ENCODE measurements at regions not wholly inside any gene's neighbourhood (a gene's known extent, or its start where the extent isn't known, plus 50 kb on each side); places are given as distances from the start of the nearest gene placed in this dataset.

DNA sequence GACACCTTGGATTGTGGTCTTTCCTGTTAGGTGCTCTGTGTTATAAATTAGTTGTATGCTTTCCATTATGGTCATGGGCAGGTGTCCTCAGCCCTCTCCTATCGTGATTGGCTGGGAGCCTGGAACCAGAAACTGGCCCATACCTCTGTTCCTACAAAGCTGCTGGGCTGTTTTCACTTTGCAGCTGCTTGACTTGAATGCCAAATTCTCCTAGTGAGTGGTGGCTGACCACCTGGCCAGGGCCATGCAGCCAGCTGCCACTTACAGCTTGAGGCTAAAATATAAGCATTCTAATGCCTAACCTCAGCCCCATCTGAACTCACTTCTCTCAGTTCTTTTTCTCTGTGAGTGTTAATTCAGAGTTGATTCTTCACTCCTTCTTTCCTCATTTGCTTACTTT, 239.3 kb upstream of the GBE1 start:
- TF ChIP-seq, protein P1, sequence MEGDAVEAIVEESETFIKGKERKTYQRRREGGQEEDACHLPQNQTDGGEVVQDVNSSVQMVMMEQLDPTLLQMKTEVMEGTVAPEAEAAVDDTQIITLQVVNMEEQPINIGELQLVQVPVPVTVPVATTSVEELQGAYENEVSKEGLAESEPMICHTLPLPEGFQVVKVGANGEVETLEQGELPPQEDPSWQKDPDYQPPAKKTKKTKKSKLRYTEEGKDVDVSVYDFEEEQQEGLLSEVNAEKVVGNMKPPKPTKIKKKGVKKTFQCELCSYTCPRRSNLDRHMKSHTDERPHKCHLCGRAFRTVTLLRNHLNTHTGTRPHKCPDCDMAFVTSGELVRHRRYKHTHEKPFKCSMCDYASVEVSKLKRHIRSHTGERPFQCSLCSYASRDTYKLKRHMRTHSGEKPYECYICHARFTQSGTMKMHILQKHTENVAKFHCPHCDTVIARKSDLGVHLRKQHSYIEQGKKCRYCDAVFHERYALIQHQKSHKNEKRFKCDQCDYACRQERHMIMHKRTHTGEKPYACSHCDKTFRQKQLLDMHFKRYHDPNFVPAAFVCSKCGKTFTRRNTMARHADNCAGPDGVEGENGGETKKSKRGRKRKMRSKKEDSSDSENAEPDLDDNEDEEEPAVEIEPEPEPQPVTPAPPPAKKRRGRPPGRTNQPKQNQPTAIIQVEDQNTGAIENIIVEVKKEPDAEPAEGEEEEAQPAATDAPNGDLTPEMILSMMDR (IDR thresholded peaks at IDR 0.05), result no peak
- TF ChIP-seq POLR2AphosphoS5 (IDR thresholded peaks at IDR 0.05), result no peak
- no peak for TF ChIP-seq EP300 (IDR thresholded peaks at IDR 0.05)
- no peak for TF ChIP-seq POLR2A (IDR thresholded peaks at IDR 0.05)
- peaks cover 0 to 4% (median 0%) of the 10 kb centered on the region in 4 donors for H3K4me1 ChIP-seq
- H3K9me3 ChIP-seq, result no peaks in the 10 kb centered on the region
- ATAC-seq (ENCODE audit: low FRiP score in 2 of 2) (no peak), DNase-seq (no peak)
- 83 to 89% methylated on average over 1 of the region's 1 CpG for WGBS, 2 donors
- H3K36me3 ChIP-seq, result no peaks in the 10 kb centered on the region
- no peak overlapping the region for H3K4me3 ChIP-seq
- no peak overlapping the region for H3K27ac ChIP-seq
- no peaks in the 10 kb centered on the region for H3K27me3 ChIP-seq

DNA sequence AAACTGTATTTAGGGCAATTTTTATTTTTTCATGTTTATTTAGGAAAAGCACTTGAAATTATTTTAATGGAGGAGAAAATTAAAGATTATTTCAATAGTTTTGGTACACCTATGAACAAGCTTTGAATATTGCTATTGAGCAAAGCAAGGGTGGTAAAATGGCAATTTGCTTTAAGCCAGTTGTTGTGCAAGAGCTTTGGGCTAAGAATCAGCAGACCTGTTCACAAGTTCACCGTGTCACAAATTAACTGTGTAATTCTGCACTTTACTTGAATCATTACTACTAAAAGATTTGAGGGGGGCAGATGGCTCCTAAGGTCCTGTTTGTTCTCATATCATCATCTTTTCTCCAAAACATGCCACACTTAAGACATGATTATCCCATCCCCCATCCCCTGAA, 238.9 kb upstream of the GBE1 start:
- TF ChIP-seq, protein P1 (IDR thresholded peaks at IDR 0.05), result no peak
- TF ChIP-seq EP300 (IDR thresholded peaks at IDR 0.05) (no peak), POLR2A (IDR thresholded peaks at IDR 0.05) (no peak), POLR2AphosphoS5 (IDR thresholded peaks at IDR 0.05) (no peak)
- no peak overlapping the region for H3K27ac ChIP-seq
- WGBS, 2 donors, result 85 to 91% methylated on average over 1 of the region's 1 CpG
- peaks cover 0 to 4% (median 0%) of the 10 kb centered on the region in 4 donors for H3K4me1 ChIP-seq
- no peaks in the 10 kb centered on the region for H3K36me3 ChIP-seq
- DNase-seq (no peak), ATAC-seq (ENCODE audit: low FRiP score in 2 of 2) (no peak)
- H3K4me3 ChIP-seq, result no peak overlapping the region
- H3K27me3 ChIP-seq, result no peaks in the 10 kb centered on the region
- no peaks in the 10 kb centered on the region for H3K9me3 ChIP-seq

DNA sequence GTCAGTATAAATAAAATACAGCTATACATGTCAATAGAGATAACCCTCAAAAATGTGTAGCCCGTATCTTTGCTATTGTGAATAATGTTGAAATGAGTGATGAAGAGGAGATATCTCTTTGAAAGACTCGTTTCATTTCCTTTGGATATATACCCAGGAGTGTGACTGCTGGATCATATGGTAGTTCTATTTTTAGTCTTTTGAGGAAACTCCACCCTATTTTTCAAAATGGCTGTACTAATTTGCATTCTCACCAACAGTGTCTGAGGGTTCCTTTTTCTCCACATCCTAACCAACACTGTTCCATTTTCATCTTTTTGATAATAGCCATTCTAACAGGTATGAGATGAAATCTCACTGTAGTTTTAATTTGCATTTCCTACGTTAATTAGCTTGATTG, 237.5 kb upstream of the GBE1 start:
- WGBS, 2 donors, result 66 to 71% methylated on average over 3 of the region's 3 CpGs
- ATAC-seq (ENCODE audit: low FRiP score in 2 of 2) (no peak), DNase-seq (no peak)
- Histone ChIP-seq H3K4me3 (no peak overlapping the region), H3K4me1 (peaks cover 0 to 4% (median 0%) of the 10 kb centered on the region in 4 donors), H3K9me3 (no peaks in the 10 kb centered on the region), H3K27ac (no peak overlapping the region), H3K27me3 (no peaks in the 10 kb centered on the region), H3K36me3 (no peaks in the 10 kb centered on the region)
- no peak for TF ChIP-seq POLR2AphosphoS5 (IDR thresholded peaks at IDR 0.05)

DNA sequence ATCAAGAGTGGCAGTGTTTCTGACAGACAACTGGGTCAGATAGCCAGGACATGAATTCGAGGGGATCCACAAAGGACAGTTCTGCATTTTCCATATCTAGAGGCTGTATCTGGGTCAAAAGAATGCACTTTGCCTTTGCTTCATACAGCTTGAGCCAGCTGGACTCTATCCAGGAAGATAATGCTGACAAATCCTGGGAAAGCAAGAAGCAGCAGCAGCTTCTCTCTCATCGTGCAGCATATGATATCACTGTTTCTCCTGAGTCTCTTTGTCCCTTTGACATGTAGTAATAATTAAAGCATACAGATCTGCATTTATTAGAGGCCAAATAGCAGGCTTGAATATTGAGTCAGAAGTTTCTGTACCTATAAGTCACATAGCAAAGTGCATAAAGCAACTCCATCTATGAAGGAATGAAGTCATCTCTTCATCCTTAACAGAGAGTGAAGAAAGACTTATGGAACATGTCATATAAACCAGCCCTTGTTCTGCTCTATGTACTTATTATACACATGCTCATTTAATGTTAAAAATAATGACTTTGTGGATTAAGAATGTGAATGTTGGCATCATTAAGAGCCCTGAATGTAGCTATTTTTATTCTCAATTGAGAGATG, 236.8 kb upstream of the GBE1 start:
- no peak for TF ChIP-seq EP300 (IDR thresholded peaks at IDR 0.05)
- TF ChIP-seq POLR2AphosphoS5 (IDR thresholded peaks at IDR 0.05), result no peak
- TF ChIP-seq, protein P1 (IDR thresholded peaks at IDR 0.05), result no peak
- TF ChIP-seq POLR2A (IDR thresholded peaks at IDR 0.05), result no peak
- no peak for DNase-seq
- ATAC-seq (ENCODE audit: low FRiP score in 2 of 2), result no peak
- Histone ChIP-seq H3K4me3 (no peak overlapping the region), H3K36me3 (no peaks in the 10 kb centered on the region), H3K4me1 (peaks cover 0 to 4% (median 0%) of the 10 kb centered on the region in 4 donors), H3K27me3 (no peaks in the 10 kb centered on the region), H3K9me3 (no peaks in the 10 kb centered on the region), H3K27ac (no peak overlapping the region)
- WGBS, 2 donors, result 21 to 30% methylated on average over 2 of the region's 2 CpGs

DNA sequence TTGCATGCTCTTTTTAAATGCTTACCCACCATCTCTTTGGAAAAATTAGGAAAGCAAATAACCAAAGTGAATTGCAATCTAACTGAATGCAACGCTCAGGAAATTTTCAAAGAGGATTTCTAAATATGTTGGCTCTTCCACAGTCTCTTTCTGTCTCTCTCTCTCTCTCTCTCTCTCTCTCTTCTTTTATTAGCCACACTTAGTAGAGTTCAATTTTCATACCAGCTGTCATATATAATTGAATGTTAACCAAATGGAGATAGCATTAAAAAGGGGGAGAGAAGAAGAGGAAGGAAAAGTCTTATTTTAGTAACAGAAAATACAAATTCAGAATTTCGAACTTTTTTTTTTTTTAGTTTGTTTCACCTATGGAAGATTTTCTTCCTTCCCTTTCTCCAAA, 235.9 kb upstream of the GBE1 start:
- ATAC-seq (ENCODE audit: low FRiP score in 2 of 2) (no peak), DNase-seq (no peak)
- Histone ChIP-seq H3K4me1 (peaks cover 0 to 4% (median 0%) of the 10 kb centered on the region in 4 donors), H3K36me3 (no peaks in the 10 kb centered on the region), H3K27ac (no peak overlapping the region), H3K9me3 (no peaks in the 10 kb centered on the region), H3K4me3 (no peak overlapping the region), H3K27me3 (no peaks in the 10 kb centered on the region)
- no peak for TF ChIP-seq EP300 (IDR thresholded peaks at IDR 0.05)
- 68 to 72% methylated on average over 2 of the region's 2 CpGs for WGBS, 2 donors

DNA sequence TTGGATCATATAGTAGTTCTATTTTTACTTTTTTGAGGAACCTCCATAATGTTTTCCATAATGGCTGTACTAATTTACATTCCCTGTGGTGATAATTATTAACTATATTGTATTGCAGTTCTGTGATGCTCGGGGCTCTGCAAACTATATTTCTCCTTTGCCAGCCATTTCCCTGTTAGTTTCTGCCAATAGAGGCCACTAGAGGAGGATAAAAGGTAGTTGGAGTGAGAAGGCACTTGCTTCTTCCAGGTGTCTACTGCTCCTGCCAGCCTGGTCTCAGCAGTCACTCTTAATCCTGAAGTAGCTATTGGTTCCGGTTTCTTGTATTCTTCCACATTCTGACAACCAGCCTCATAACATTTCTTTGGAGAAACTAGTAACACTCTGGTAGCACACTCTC, 233.9 kb upstream of the GBE1 start:
- TF ChIP-seq EP300 (IDR thresholded peaks at IDR 0.05), result no peak
- TF ChIP-seq, protein P1 (IDR thresholded peaks at IDR 0.05), result no peak
- TF ChIP-seq POLR2A (IDR thresholded peaks at IDR 0.05), result no peak
- TF ChIP-seq POLR2AphosphoS5 (IDR thresholded peaks at IDR 0.05), result no peak
- Histone ChIP-seq H3K9me3 (no peaks in the 10 kb centered on the region), H3K4me3 (no peak overlapping the region), H3K27ac (no peak overlapping the region), H3K36me3 (no peaks in the 10 kb centered on the region), H3K27me3 (no peaks in the 10 kb centered on the region), H3K4me1 (peaks cover 0 to 4% (median 0%) of the 10 kb centered on the region in 4 donors)
- WGBS, 2 donors, result 60 to 91% methylated on average over 2 of the region's 2 CpGs
- no peak for DNase-seq
- no peak for ATAC-seq (ENCODE audit: low FRiP score in 2 of 2)

All from upper lobe of left lung (tissue), 6 donors.